HepG2 (cell line): ENCODE measurements at regions not wholly inside any gene's neighbourhood (a gene's known extent, or its start where the extent isn't known, plus 50 kb on each side); places are given as distances from the start of the nearest gene placed in this dataset.

Experiments used
- FOSL2 ChIP-seq: sonication (generic); formaldehyde crosslinking; IDR thresholded peaks from 2 replicates; pipeline ENCODE4 v1.4.0; 2020; ENCODE audit warnings: missing genetic modification reagents
- HOXA3 ChIP-seq: sonication (generic); formaldehyde crosslinking; IDR thresholded peaks from 2 replicates; pipeline ENCODE4 v1.5.0; 2020; ENCODE audit warnings: missing genetic modification reagents
- IKZF1 ChIP-seq: fragments of 450-650 bp; IDR thresholded peaks from 2 replicates; pipeline ENCODE4 v1.7.1; 2016
- KAT8 ChIP-seq: IDR thresholded peaks from 2 replicates; pipeline ENCODE4 v1.6.1; 2016; ENCODE audit warnings: missing genetic modification reagents, missing compliant biosample characterization
- NFE2 ChIP-seq: sonication (generic); formaldehyde crosslinking; IDR thresholded peaks from 2 replicates; pipeline ENCODE4 v1.4.0; 2020; ENCODE audit warnings: missing genetic modification reagents
- PHF21A ChIP-seq: sonication (generic); formaldehyde crosslinking; IDR thresholded peaks from 2 replicates; pipeline ENCODE4 v1.5.0; 2020; ENCODE audit warnings: mild to moderate bottlenecking, missing genetic modification reagents
- ZFP41 ChIP-seq: sonication (generic); formaldehyde crosslinking; IDR thresholded peaks from 2 replicates; pipeline ENCODE4 v1.4.0; 2020; ENCODE audit warnings: mild to moderate bottlenecking, missing genetic modification reagents, borderline replicate concordance
- ZNF446 ChIP-seq: sonication (generic); formaldehyde crosslinking; IDR thresholded peaks from 2 replicates; pipeline ENCODE4 v1.5.0; 2020; ENCODE audit warnings: mild to moderate bottlenecking, missing genetic modification reagents
- ZNF616 ChIP-seq: sonication (generic); formaldehyde crosslinking; IDR thresholded peaks from 2 replicates; pipeline ENCODE4 v1.5.0; 2020; ENCODE audit warnings: low read depth, mild to moderate bottlenecking, missing genetic modification reagents
- TF ChIP-seq, protein P1 (sequence below): sonication (generic); formaldehyde crosslinking; IDR thresholded peaks from 2 replicates; pipeline ENCODE4 v1.5.0; 2020; ENCODE audit warnings: mild to moderate bottlenecking, missing genetic modification reagents, borderline replicate concordance
- TF ChIP-seq, protein P2 (sequence below): sonication (generic); formaldehyde crosslinking; IDR thresholded peaks from 2 replicates; pipeline ENCODE4 v1.5.1; 2020; ENCODE audit warnings: missing genetic modification reagents, mild to moderate bottlenecking, borderline replicate concordance

- TF ChIP-seq, protein P1, sequence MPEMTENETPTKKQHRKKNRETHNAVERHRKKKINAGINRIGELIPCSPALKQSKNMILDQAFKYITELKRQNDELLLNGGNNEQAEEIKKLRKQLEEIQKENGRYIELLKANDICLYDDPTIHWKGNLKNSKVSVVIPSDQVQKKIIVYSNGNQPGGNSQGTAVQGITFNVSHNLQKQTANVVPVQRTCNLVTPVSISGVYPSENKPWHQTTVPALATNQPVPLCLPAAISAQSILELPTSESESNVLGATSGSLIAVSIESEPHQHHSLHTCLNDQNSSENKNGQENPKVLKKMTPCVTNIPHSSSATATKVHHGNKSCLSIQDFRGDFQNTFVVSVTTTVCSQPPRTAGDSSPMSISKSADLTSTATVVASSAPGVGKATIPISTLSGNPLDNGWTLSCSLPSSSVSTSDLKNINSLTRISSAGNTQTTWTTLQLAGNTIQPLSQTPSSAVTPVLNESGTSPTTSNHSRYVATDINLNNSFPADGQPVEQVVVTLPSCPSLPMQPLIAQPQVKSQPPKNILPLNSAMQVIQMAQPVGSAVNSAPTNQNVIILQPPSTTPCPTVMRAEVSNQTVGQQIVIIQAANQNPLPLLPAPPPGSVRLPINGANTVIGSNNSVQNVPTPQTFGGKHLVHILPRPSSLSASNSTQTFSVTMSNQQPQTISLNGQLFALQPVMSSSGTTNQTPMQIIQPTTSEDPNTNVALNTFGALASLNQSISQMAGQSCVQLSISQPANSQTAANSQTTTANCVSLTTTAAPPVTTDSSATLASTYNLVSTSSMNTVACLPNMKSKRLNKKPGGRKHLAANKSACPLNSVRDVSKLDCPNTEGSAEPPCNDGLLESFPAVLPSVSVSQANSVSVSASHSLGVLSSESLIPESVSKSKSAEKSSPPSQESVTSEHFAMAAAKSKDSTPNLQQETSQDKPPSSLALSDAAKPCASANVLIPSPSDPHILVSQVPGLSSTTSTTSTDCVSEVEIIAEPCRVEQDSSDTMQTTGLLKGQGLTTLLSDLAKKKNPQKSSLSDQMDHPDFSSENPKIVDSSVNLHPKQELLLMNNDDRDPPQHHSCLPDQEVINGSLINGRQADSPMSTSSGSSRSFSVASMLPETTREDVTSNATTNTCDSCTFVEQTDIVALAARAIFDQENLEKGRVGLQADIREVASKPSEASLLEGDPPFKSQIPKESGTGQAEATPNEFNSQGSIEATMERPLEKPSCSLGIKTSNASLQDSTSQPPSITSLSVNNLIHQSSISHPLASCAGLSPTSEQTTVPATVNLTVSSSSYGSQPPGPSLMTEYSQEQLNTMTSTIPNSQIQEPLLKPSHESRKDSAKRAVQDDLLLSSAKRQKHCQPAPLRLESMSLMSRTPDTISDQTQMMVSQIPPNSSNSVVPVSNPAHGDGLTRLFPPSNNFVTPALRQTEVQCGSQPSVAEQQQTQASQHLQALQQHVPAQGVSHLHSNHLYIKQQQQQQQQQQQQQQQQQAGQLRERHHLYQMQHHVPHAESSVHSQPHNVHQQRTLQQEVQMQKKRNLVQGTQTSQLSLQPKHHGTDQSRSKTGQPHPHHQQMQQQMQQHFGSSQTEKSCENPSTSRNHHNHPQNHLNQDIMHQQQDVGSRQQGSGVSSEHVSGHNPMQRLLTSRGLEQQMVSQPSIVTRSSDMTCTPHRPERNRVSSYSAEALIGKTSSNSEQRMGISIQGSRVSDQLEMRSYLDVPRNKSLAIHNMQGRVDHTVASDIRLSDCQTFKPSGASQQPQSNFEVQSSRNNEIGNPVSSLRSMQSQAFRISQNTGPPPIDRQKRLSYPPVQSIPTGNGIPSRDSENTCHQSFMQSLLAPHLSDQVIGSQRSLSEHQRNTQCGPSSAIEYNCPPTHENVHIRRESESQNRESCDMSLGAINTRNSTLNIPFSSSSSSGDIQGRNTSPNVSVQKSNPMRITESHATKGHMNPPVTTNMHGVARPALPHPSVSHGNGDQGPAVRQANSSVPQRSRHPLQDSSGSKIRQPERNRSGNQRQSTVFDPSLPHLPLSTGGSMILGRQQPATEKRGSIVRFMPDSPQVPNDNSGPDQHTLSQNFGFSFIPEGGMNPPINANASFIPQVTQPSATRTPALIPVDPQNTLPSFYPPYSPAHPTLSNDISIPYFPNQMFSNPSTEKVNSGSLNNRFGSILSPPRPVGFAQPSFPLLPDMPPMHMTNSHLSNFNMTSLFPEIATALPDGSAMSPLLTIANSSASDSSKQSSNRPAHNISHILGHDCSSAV (CRISPR knock-in tag), result no peak
- TF ChIP-seq NFE2 (CRISPR knock-in tag) (no peak), PHF21A (no peak), IKZF1 (no peak), FOSL2 (no peak), HOXA3 (CRISPR knock-in tag) (no peak), ZNF616 (no peak), ZNF446 (CRISPR knock-in tag) (no peak), KAT8 (no peak), ZFP41 (CRISPR knock-in tag) (no peak)
- TF ChIP-seq, protein P2, sequence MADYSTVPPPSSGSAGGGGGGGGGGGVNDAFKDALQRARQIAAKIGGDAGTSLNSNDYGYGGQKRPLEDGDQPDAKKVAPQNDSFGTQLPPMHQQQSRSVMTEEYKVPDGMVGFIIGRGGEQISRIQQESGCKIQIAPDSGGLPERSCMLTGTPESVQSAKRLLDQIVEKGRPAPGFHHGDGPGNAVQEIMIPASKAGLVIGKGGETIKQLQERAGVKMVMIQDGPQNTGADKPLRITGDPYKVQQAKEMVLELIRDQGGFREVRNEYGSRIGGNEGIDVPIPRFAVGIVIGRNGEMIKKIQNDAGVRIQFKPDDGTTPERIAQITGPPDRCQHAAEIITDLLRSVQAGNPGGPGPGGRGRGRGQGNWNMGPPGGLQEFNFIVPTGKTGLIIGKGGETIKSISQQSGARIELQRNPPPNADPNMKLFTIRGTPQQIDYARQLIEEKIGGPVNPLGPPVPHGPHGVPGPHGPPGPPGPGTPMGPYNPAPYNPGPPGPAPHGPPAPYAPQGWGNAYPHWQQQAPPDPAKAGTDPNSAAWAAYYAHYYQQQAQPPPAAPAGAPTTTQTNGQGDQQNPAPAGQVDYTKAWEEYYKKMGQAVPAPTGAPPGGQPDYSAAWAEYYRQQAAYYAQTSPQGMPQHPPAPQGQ (CRISPR knock-in tag), result no peak
These were observed 90.3 kb upstream of the NXT1 start (continued) for GRCh38 chr20:23260181-23260840.
